Ishikawa (cell line): ENCODE measurements at regions not wholly inside any gene's neighbourhood (a gene's known extent, or its start where the extent isn't known, plus 50 kb on each side); places are given as distances from the start of the nearest gene placed in this dataset.

Source experiments
- CEBPB ChIP-seq: IDR thresholded peaks from 2 replicates; pipeline ENCODE4 v1.6.1; 2012
- CREB1 ChIP-seq: IDR thresholded peaks from 2 replicates; pipeline ENCODE4 v1.6.1; 2012; ENCODE audit warnings: low read depth
- EGR1 ChIP-seq: IDR thresholded peaks from 2 replicates; pipeline ENCODE4 v1.6.1; 2012
- EP300 ChIP-seq: IDR thresholded peaks from 2 replicates; pipeline ENCODE4 v1.6.1; 2012; ENCODE audit warnings: borderline replicate concordance
- FOXM1 ChIP-seq: IDR thresholded peaks from 2 replicates; pipeline ENCODE4 v1.6.1; 2012; ENCODE audit warnings: low read depth, borderline replicate concordance
- MAX ChIP-seq: IDR thresholded peaks from 2 replicates; pipeline ENCODE4 v1.6.1; 2012
- NFIC ChIP-seq: IDR thresholded peaks from 2 replicates; pipeline ENCODE4 v1.6.1; 2012
- RAD21 ChIP-seq: IDR thresholded peaks from 2 replicates; pipeline ENCODE4 v1.6.1; 2012; ENCODE audit warnings: low read depth
- REST ChIP-seq: IDR thresholded peaks from 2 replicates; pipeline ENCODE4 v1.6.1; 2012; ENCODE audit warnings: low read depth, mild to moderate bottlenecking
- TAF1 ChIP-seq: IDR thresholded peaks from 2 replicates; pipeline ENCODE4 v1.6.1; 2012; ENCODE audit warnings: low read depth, mild to moderate bottlenecking
- TCF12 ChIP-seq: IDR thresholded peaks from 2 replicates; pipeline ENCODE4 v1.6.1; 2012; ENCODE audit warnings: low read depth
- TEAD4 ChIP-seq: IDR thresholded peaks from 2 replicates; pipeline ENCODE4 v1.6.1; 2012
- YY1 ChIP-seq: IDR thresholded peaks from 2 replicates; pipeline ENCODE4 v1.6.1; 2012; ENCODE audit warnings: low read depth
- ZBTB7A ChIP-seq: IDR thresholded peaks from 2 replicates; pipeline ENCODE4 v1.6.1; 2012; ENCODE audit warnings: low read depth
- TF ChIP-seq, protein P1 (sequence below): IDR thresholded peaks from 2 replicates; pipeline ENCODE4 v1.6.1; 2012

DNA sequence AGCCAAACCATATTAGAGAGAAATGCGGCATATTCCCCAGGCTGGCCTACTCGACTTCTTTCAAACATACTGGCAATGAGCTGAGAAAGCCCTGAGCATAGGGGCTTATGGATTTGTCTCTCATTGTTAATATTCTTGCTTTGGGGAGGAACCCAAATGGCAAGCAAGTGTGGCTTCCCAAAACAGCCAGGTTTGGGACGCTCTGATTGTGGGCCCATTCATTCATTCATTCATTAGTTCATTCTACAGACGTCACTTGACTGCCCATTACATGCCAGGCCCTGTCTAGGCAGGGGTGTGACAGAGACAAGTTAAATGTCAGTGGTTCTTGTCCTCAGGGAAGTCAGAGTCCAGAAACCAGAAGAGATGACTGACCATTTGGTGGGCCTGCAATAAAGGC is 77.4 kb upstream of the THBS1 start:
- no peak for TF ChIP-seq REST
- TF ChIP-seq MAX: no peak
- no peak for TF ChIP-seq CREB1
- no peak for TF ChIP-seq EGR1
- TF ChIP-seq EP300: no peak
- TF ChIP-seq TCF12: no peak
- TF ChIP-seq CEBPB: no peak
- no peak for TF ChIP-seq TAF1
- TF ChIP-seq YY1: no peak
- no peak for TF ChIP-seq RAD21
- TF ChIP-seq FOXM1: no peak
- no peak for TF ChIP-seq ZBTB7A
- no peak for TF ChIP-seq NFIC
- no peak for TF ChIP-seq TEAD4
- TF ChIP-seq, protein P1, sequence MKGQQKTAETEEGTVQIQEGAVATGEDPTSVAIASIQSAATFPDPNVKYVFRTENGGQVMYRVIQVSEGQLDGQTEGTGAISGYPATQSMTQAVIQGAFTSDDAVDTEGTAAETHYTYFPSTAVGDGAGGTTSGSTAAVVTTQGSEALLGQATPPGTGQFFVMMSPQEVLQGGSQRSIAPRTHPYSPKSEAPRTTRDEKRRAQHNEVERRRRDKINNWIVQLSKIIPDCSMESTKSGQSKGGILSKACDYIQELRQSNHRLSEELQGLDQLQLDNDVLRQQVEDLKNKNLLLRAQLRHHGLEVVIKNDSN: no peak

DNA sequence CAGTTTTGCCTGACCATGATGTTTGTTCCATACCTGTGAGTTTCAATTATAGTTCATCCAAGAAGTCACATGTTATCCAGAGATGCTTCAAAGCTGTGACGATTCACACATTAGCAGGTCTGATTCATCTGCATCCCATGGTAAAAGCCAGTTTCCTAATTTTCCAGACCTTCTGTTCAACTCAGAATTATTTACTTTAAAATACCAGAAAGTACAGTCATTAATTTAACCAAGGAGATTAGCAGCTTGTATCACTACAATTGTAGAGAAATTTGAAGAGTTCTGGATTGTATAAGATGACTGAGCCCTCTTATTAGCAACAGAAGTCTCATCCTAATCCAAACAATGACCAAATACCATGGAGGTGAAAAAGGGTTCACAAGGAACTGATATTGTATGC is 76.1 kb upstream of the THBS1 start:
- TF ChIP-seq ZBTB7A (no peak), YY1 (no peak), CREB1 (no peak), EP300 (no peak), TCF12 (no peak), CEBPB (no peak), REST (no peak), FOXM1 (no peak)

GRCh38 chr15:39506146-39506545 is 74.7 kb upstream of the THBS1 start:
- no peak for TF ChIP-seq RAD21
- no peak for TF ChIP-seq ZBTB7A
- TF ChIP-seq REST: no peak
- TF ChIP-seq TEAD4: no peak
- no peak for TF ChIP-seq TAF1
- no peak for TF ChIP-seq EP300
- no peak for TF ChIP-seq FOXM1
- no peak for TF ChIP-seq TCF12
- TF ChIP-seq CREB1: no peak
- no peak for TF ChIP-seq CEBPB
- TF ChIP-seq, protein P1: no peak
- TF ChIP-seq YY1: no peak
- no peak for TF ChIP-seq MAX
- no peak for TF ChIP-seq NFIC
- no peak for TF ChIP-seq EGR1

DNA sequence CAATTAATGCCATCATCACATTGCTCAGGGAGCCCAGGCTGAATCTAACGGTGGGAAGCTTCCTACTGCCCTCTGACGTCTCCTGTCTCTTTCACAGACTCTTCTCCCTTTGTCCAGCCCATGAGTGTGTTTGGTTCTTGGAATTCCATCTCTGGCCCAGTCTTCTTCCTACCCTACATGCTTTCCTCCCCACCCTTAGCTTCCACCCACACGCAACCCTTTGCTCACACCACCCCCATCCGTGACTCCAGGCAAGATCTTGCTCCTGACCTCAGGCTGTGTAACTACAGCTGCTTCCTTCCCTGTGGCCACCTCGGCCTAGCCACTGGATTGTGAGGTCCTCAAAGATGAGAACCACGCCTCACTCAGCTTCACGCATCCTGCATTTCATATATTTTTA is 72.3 kb upstream of the THBS1 start:
- no peak for TF ChIP-seq NFIC
- TF ChIP-seq EP300: no peak
- no peak for TF ChIP-seq TCF12
- no peak for TF ChIP-seq YY1
- no peak for TF ChIP-seq FOXM1
- no peak for TF ChIP-seq REST
- TF ChIP-seq MAX: no peak
- TF ChIP-seq EGR1: no peak
- no peak for TF ChIP-seq CREB1
- no peak for TF ChIP-seq TAF1
- TF ChIP-seq ZBTB7A: no peak
- TF ChIP-seq RAD21: no peak
- no peak for TF ChIP-seq TEAD4
- TF ChIP-seq CEBPB: no peak
- TF ChIP-seq, protein P1: no peak
